H1 (cell line): ENCODE measurements at regions not wholly inside any gene's neighbourhood (a gene's known extent, or its start where the extent isn't known, plus 50 kb on each side); places are given as distances from the start of the nearest gene placed in this dataset.

Experiments used
- CTCF ChIA-PET: fragments of 300-600 bp; sonication (Branson Sonifier 250); formaldehyde crosslinking; loops from one replicate; lab custom pipeline; 2021; ENCODE audit not compliant: partially characterized antibody; lab: Charles Lee
- POLR2A ChIA-PET: fragments of 300-600 bp; sonication (Branson Sonifier 250); formaldehyde crosslinking; loops from one replicate; lab custom pipeline; 2021; ENCODE audit warnings: inconsistent platforms; ENCODE audit not compliant: partially characterized antibody; lab: Charles Lee
- DNase-seq, 2 experiments: peaks; one replicate each; pipeline versions ENCODE4 v3.0.0 to v3.0.0-alpha.2; 2010 to 2022; ENCODE audit warnings: low spot score in 2 of 2, low read depth in 1 of 2, mixed read lengths in 1 of 2
- FAIRE-seq: peaks from 2 replicates; lab custom pipeline; 2011; peaks lifted over from hg19 to GRCh38; lab: Jason Lieb, UNC
- H2AFZ ChIP-seq: 2 replicates; pipeline ENCODE4 v1.8.1; 2012; ENCODE audit warnings: low read length, inconsistent platforms
- H2AK5ac ChIP-seq: 2 replicates; pipeline ENCODE4 v1.6.1; 2013; ENCODE audit warnings: low read depth, low read length
- H2BK120ac ChIP-seq: replicated peaks from 2 replicates; pipeline ENCODE3; 2013; ENCODE audit warnings: low read depth, low read length, inconsistent platforms
- H2BK12ac ChIP-seq: 2 replicates; pipeline ENCODE4 v1.6.1; 2013; ENCODE audit warnings: low read depth, low read length
- H2BK15ac ChIP-seq: 2 replicates; pipeline ENCODE4 v1.6.1; 2013; ENCODE audit warnings: low read length
- H2BK20ac ChIP-seq: 2 replicates; pipeline ENCODE4 v1.6.1; 2013; ENCODE audit warnings: low read length
- H2BK5ac ChIP-seq: 2 replicates; pipeline ENCODE4 v1.6.1; 2013; ENCODE audit warnings: low read depth, low read length
- H3K14ac ChIP-seq: 2 replicates; pipeline ENCODE4 v1.6.1; 2013; ENCODE audit warnings: inconsistent platforms; ENCODE audit not compliant: insufficient read length
- H3K18ac ChIP-seq: 2 replicates; pipeline ENCODE4 v1.6.1; 2013; ENCODE audit warnings: low read length; ENCODE audit errors: extremely low read depth
- H3K23ac ChIP-seq: 2 replicates; pipeline ENCODE4 v1.6.1; 2013; ENCODE audit warnings: inconsistent platforms; ENCODE audit not compliant: insufficient read length
- H3K23me2 ChIP-seq: 2 replicates; pipeline ENCODE4 v1.6.1; 2013; ENCODE audit warnings: low read depth, low read length
- H3K27ac ChIP-seq: 2 replicates; pipeline ENCODE4 v1.6.1; 2011; ENCODE audit warnings: low read depth, low read length, inconsistent platforms
- H3K27me3 ChIP-seq, 4 experiments: replicated peaks in 1 of 4; 1 replicate in 1 of 4; 2 replicates in 3 of 4; pipeline versions ENCODE4 v1.6.1 to v1.8.1; 2011 to 2013; ENCODE audit warnings: low read length in 3 of 4, mild to moderate bottlenecking in 3 of 4, inconsistent platforms in 2 of 4, mixed read lengths in 2 of 4, moderate library complexity in 1 of 4; ENCODE audit not compliant: control insufficient read depth in 3 of 4, insufficient read depth in 3 of 4; ENCODE audit errors: extremely low read depth in 1 of 4
- H3K36me3 ChIP-seq, 4 experiments: 2 replicates each; pipeline versions ENCODE4 v1.6.1 to v1.8.1; 2011 to 2013; ENCODE audit warnings: mild to moderate bottlenecking in 4 of 4, low read length in 3 of 4, moderate library complexity in 2 of 4, control low read depth in 1 of 4, inconsistent platforms in 1 of 4; ENCODE audit not compliant: insufficient read depth in 4 of 4, control insufficient read depth in 2 of 4
- H3K4ac ChIP-seq: replicated peaks from 2 replicates; pipeline ENCODE3; 2013; ENCODE audit warnings: low read length, low read depth, mixed read lengths, inconsistent platforms; ENCODE audit not compliant: insufficient read length
- H3K4me1 ChIP-seq, 4 experiments: replicated peaks in 1 of 4; 1 replicate in 1 of 4; 2 replicates in 3 of 4; pipeline versions ENCODE4 v1.6.1 to v1.8.1; 2011 to 2013; ENCODE audit warnings: low read length in 3 of 4, inconsistent platforms in 2 of 4, mixed read lengths in 1 of 4; ENCODE audit not compliant: insufficient read depth in 4 of 4, control insufficient read depth in 3 of 4
- H3K4me2 ChIP-seq, 2 experiments: 2 replicates each; pipeline versions ENCODE4 v1.6.1 to v1.8.1; 2011 to 2013; ENCODE audit warnings: low read depth in 2 of 2, low read length in 2 of 2, control low read depth in 1 of 2, inconsistent platforms in 1 of 2, mild to moderate bottlenecking in 1 of 2; ENCODE audit not compliant: insufficient read depth in 1 of 2
- H3K4me3 ChIP-seq, 4 experiments: fragments of 200-600, 300-600 bp in 1 of 4; sonication (generic), shearing (Covaris generic), sonication (Bioruptor Twin) in 1 of 4; 2 replicates each; pipeline versions ENCODE4 v1.5.1 to v1.8.1; 2011 to 2016; ENCODE audit warnings: low read length in 4 of 4, low read depth in 3 of 4, control low read depth in 2 of 4, inconsistent platforms in 2 of 4, mild to moderate bottlenecking in 2 of 4, mixed read lengths in 1 of 4, moderate library complexity in 1 of 4; ENCODE audit not compliant: insufficient read depth in 2 of 4; ENCODE audit errors: extremely low read depth in 1 of 4
- H3K56ac ChIP-seq: replicated peaks from 2 replicates; pipeline ENCODE3; 2013; ENCODE audit warnings: low read depth, mild to moderate bottlenecking, mixed read lengths, low read length, inconsistent platforms; ENCODE audit not compliant: insufficient read length
- H3K79me1 ChIP-seq: 2 replicates; pipeline ENCODE4 v1.6.1; 2013; ENCODE audit warnings: low read depth, low read length, control low read depth
- H3K79me2 ChIP-seq, 2 experiments: 2 replicates each; pipeline versions ENCODE4 v1.6.1 to v1.8.1; 2012 to 2013; ENCODE audit warnings: low read length in 2 of 2, mild to moderate bottlenecking in 2 of 2, inconsistent platforms in 1 of 2; ENCODE audit not compliant: insufficient read depth in 2 of 2, control insufficient read depth in 1 of 2
- H3K9ac ChIP-seq, 4 experiments: replicated peaks in 1 of 4; 1 replicate in 1 of 4; 2 replicates in 3 of 4; pipeline versions ENCODE4 v1.6.1 to v1.8.1; 2011 to 2013; ENCODE audit warnings: low read depth in 3 of 4, low read length in 3 of 4, control low read depth in 2 of 4, mild to moderate bottlenecking in 2 of 4, moderate library complexity in 2 of 4, inconsistent platforms in 1 of 4; ENCODE audit errors: extremely low read depth in 1 of 4
- H3K9me3 ChIP-seq, 2 experiments: 2 replicates each; pipeline versions ENCODE4 v1.6.1 to v1.8.1; 2012 to 2013; ENCODE audit warnings: mild to moderate bottlenecking in 2 of 2, moderate library complexity in 2 of 2, control low read depth in 1 of 2, inconsistent platforms in 1 of 2, low read depth in 1 of 2, low read length in 1 of 2, mixed read lengths in 1 of 2; ENCODE audit not compliant: insufficient read depth in 2 of 2
- H4K20me1 ChIP-seq, 2 experiments: replicated peaks in 1 of 2; 2 replicates each; pipeline versions ENCODE3 to v1.8.1; 2011 to 2013; ENCODE audit warnings: inconsistent platforms in 2 of 2, low read length in 2 of 2, mild to moderate bottlenecking in 1 of 2; ENCODE audit not compliant: insufficient read depth in 2 of 2, control insufficient read depth in 1 of 2
- H4K5ac ChIP-seq: 2 replicates; pipeline ENCODE4 v1.6.1; 2013; ENCODE audit warnings: low read length, low read depth, mixed read lengths, inconsistent platforms; ENCODE audit not compliant: insufficient read length
- H4K8ac ChIP-seq: 2 replicates; pipeline ENCODE4 v1.8.0; 2013; ENCODE audit warnings: mild to moderate bottlenecking, moderate library complexity, low read length, inconsistent platforms; ENCODE audit not compliant: insufficient read depth; ENCODE audit errors: extremely low read depth
- H4K91ac ChIP-seq: replicated peaks from 2 replicates; pipeline ENCODE3; 2013; ENCODE audit warnings: low read length, mixed read lengths, inconsistent platforms; ENCODE audit not compliant: insufficient read length
- MAFK ChIP-seq: IDR thresholded peaks from 2 replicates; pipeline ENCODE4 v1.6.1; 2012; ENCODE audit warnings: low read depth, mild to moderate bottlenecking, improper control_type of control experiment, low read length
- POLR2A ChIP-seq, 2 experiments: IDR thresholded peaks; 1 replicate in 1 of 2; 2 replicates in 1 of 2; pipeline ENCODE4 v1.6.1; 2011; ENCODE audit warnings: low read depth in 2 of 2, low read length in 2 of 2, mild to moderate bottlenecking in 2 of 2; ENCODE audit errors: control extremely low read depth in 1 of 2
- WGBS, 2 experiments: shearing (Covaris generic) in 1 of 2; methylation state at CpG; one replicate each; pipeline versions ENCODE4 v1.1.6 to v1.1.7; 2013 to 2015; ENCODE audit warnings: low lambda C conversion rate in 2 of 2, mixed read lengths in 2 of 2, inconsistent platforms in 1 of 2, low coverage in 1 of 2, missing lambda C conversion rate in 1 of 2; ENCODE audit not compliant: insufficient replicate concordance in 2 of 2, insufficient coverage in 1 of 2, insufficient read length in 1 of 2; ENCODE audit errors: extremely low coverage in 1 of 2, missing lambda C conversion rate in 1 of 2; 5-methylcytosine and 5-hydroxymethylcytosine counted together

DNA sequence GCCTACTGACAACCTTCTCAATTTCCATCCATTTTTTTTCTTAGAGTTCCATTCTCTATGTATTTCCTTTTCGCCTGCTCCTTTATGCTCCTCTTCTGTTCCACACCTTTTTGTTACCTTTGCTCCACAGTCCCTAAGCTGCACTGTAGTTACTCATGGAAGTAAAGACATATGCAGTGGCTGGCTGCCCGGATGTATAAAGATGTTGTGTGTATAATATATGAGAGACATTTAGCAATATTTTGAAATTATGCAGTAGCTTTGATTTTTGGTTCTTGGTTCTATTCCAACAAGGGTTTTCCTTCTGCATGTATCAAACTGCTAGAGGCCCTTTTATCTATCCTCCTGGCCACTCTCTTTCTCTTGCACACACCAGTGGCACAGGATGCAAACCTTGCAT is 234.9 kb downstream of the DOK5 start:
- FAIRE-seq (no peak), DNase-seq (no peak)
- Histone ChIP-seq H3K4ac (no peak overlapping the region), H4K8ac (no peak overlapping the region), H3K36me3 (no peaks in the 10 kb centered on the region), H3K79me2 (no peaks in the 10 kb centered on the region), H3K23me2 (no peaks in the 10 kb centered on the region), H2AFZ (no peak overlapping the region), H3K27me3 (no peaks in the 10 kb centered on the region), H4K20me1 (no peaks in the 10 kb centered on the region), H3K18ac (no peak overlapping the region), H3K14ac (no peak overlapping the region), H3K9ac (no peak overlapping the region), H3K4me2 (no peak overlapping the region), H3K56ac (no peak overlapping the region), H3K9me3 (no peaks in the 10 kb centered on the region), H3K27ac (no peak overlapping the region), H2BK15ac (no peak overlapping the region), H2BK20ac (no peak overlapping the region), H3K4me1 (no peaks in the 10 kb centered on the region), H4K91ac (no peak overlapping the region), H4K5ac (no peak overlapping the region), H2BK5ac (no peak overlapping the region), H3K79me1 (no peaks in the 10 kb centered on the region), H2AK5ac (no peak overlapping the region), H3K4me3 (no peak overlapping the region), H2BK12ac (no peak overlapping the region), H3K23ac (no peak overlapping the region), H2BK120ac (no peak overlapping the region)
- TF ChIP-seq POLR2A (IDR thresholded peaks at IDR 0.05; ENCODE audit: control extremely low read depth in 1 of 2, low read depth in 2 of 2, low read length in 2 of 2) (no peak), MAFK (no peak)
- 89% methylated on average over 2 of the region's 2 CpGs; no CpG with 5 or more reads in 1 of the 2 experiments for WGBS, 2 experiments
- CTCF ChIA-PET = no interaction called here
- POLR2A ChIA-PET = no interaction called here
